GM23338 (cell line): ENCODE measurements at regions not wholly inside any gene's neighbourhood (a gene's known extent, or its start where the extent isn't known, plus 50 kb on each side); places are given as distances from the start of the nearest gene placed in this dataset.

Experiments used
- ATAC-seq: fragments of 200-7000 bp; cut with Tn5 transposase; 3 replicates; pipeline ENCODE4 v1.9.1; 2020
- DNase-seq: peaks from one replicate; pipeline ENCODE4 v3.0.0-alpha.2; 2015; ENCODE audit warnings: low spot score
- H2AFZ ChIP-seq: fragments of 200-600 bp; sonication (generic); 2 replicates; pipeline ENCODE4 v1.8.0; 2016; ENCODE audit warnings: antibody characterized with exemption, mild to moderate bottlenecking, moderate library complexity
- H3F3A ChIP-seq: fragments of 200-600 bp; sonication (generic); replicated peaks from 2 replicates; pipeline ENCODE4 v1.8.0; 2017; ENCODE audit warnings: antibody characterized with exemption, mixed run types, low read depth
- H3K27ac ChIP-seq: fragments of 200-600 bp; sonication (generic); 2 replicates; pipeline ENCODE4 v1.6.1; 2016; ENCODE audit warnings: low read depth
- H3K27me3 ChIP-seq: fragments of 200-600 bp; sonication (generic); 2 replicates; pipeline ENCODE4 v1.8.0; 2016; ENCODE audit warnings: mild to moderate bottlenecking, mixed run types, moderate library complexity; ENCODE audit not compliant: insufficient read depth
- H3K36me3 ChIP-seq: fragments of 200-600 bp; sonication (generic); 2 replicates; pipeline ENCODE4 v1.8.0; 2016; ENCODE audit warnings: mild to moderate bottlenecking; ENCODE audit not compliant: insufficient read depth
- H3K4me1 ChIP-seq: fragments of 200-600 bp; sonication (generic); 2 replicates; pipeline ENCODE4 v1.8.0; 2016; ENCODE audit warnings: mild to moderate bottlenecking, moderate library complexity; ENCODE audit not compliant: insufficient read depth
- H3K4me2 ChIP-seq: fragments of 200-600 bp; sonication (generic); 2 replicates; pipeline ENCODE4 v1.7.1; 2017; ENCODE audit warnings: mixed run types
- H3K4me3 ChIP-seq: fragments of 200-600 bp; sonication (generic); 2 replicates; pipeline ENCODE4 v1.6.1; 2016; ENCODE audit warnings: mixed run types
- H3K79me2 ChIP-seq: fragments of 200-600 bp; sonication (generic); replicated peaks from 2 replicates; pipeline ENCODE4 v1.8.0; 2017; ENCODE audit warnings: mild to moderate bottlenecking; ENCODE audit not compliant: insufficient read depth
- H3K9me2 ChIP-seq: fragments of 200-600 bp; sonication (generic); 2 replicates; pipeline ENCODE4 v1.8.0; 2017; ENCODE audit not compliant: insufficient read depth
- H4K20me1 ChIP-seq: fragments of 200-600 bp; sonication (generic); replicated peaks from 2 replicates; pipeline ENCODE4 v1.8.0; 2017; ENCODE audit warnings: mild to moderate bottlenecking; ENCODE audit not compliant: insufficient read depth
- H3K27ac Mint-ChIP-seq: 2 replicates; pipeline ENCODE4 v1.8.0; 2020; ENCODE audit warnings: inconsistent platforms, mild to moderate bottlenecking, moderate library complexity, mixed read lengths
- H3K27me3 Mint-ChIP-seq: 3 replicates; pipeline ENCODE4 v1.8.0; 2022; ENCODE audit warnings: low read depth, mild to moderate bottlenecking, moderate library complexity, mixed read lengths, inconsistent platforms; ENCODE audit not compliant: insufficient read depth, poor library complexity
- H3K36me3 Mint-ChIP-seq: 3 replicates; pipeline ENCODE4 v1.8.0; 2021; ENCODE audit warnings: low read depth, mild to moderate bottlenecking, inconsistent platforms, moderate library complexity, mixed read lengths
- H3K4me1 Mint-ChIP-seq: 3 replicates; pipeline ENCODE4 v1.8.0; 2020; ENCODE audit warnings: mild to moderate bottlenecking, inconsistent platforms, mixed read lengths
- H3K4me3 Mint-ChIP-seq: 3 replicates; pipeline ENCODE4 v1.8.0; 2021; ENCODE audit warnings: moderate library complexity, mild to moderate bottlenecking, inconsistent platforms, mixed read lengths
- H3K9me3 Mint-ChIP-seq: 3 replicates; pipeline ENCODE4 v1.8.0; 2020; ENCODE audit warnings: moderate library complexity, mild to moderate bottlenecking, inconsistent platforms, mixed read lengths
- CREB1 ChIP-seq: fragments of 250-450 bp; sonication (Bioruptor Pico); IDR thresholded peaks from 2 replicates; pipeline ENCODE4 v1.5.0; 2020; ENCODE audit warnings: low read depth, mild to moderate bottlenecking, moderate library complexity
- CTCF ChIP-seq, 2 experiments: fragments of 200-600 bp in 1 of 2; sonication (generic) in 1 of 2; conservative IDR thresholded peaks; 2 replicates each; pipeline versions ENCODE4 v1.5.1 to v1.6.1; 2016 to 2017; ENCODE audit warnings: antibody characterized with exemption in 2 of 2, low read depth in 2 of 2, mild to moderate bottlenecking in 2 of 2, moderate library complexity in 1 of 2
- ETS1 ChIP-seq: IDR thresholded peaks from 2 replicates; pipeline ENCODE4 v1.6.1; 2016; ENCODE audit warnings: antibody characterized with exemption
- EZH2 ChIP-seq: fragments of 200-600 bp; sonication (generic); IDR thresholded peaks from one replicate; pipeline ENCODE4 v1.8.0; 2017; ENCODE audit warnings: antibody characterized with exemption, mild to moderate bottlenecking, low read depth; ENCODE audit not compliant: unreplicated experiment
- EZH2phosphoT487 ChIP-seq: fragments of 200-600 bp; sonication (generic); IDR thresholded peaks from one replicate; pipeline ENCODE4 v1.8.1; 2018; ENCODE audit warnings: antibody characterized with exemption; ENCODE audit not compliant: unreplicated experiment
- JUNB ChIP-seq: IDR thresholded peaks from one replicate; pipeline ENCODE4 v1.6.1; 2016; ENCODE audit warnings: antibody characterized with exemption; ENCODE audit not compliant: unreplicated experiment
- NANOG ChIP-seq: IDR thresholded peaks from 2 replicates; pipeline ENCODE4 v1.6.1; 2016; ENCODE audit warnings: antibody characterized with exemption, borderline replicate concordance
- POLR2AphosphoS5 ChIP-seq: IDR thresholded peaks from 2 replicates; pipeline ENCODE4 v1.6.1; 2016; ENCODE audit warnings: antibody characterized with exemption, low read depth
- STAT1 ChIP-seq: IDR thresholded peaks from one replicate; pipeline ENCODE4 v1.6.1; 2016; ENCODE audit warnings: antibody characterized with exemption; ENCODE audit not compliant: unreplicated experiment
- ZNF114 ChIP-seq: fragments of 250-450 bp; sonication (Bioruptor Pico); IDR thresholded peaks from 2 replicates; pipeline ENCODE4 v1.5.0; 2020; ENCODE audit warnings: mild to moderate bottlenecking, moderate library complexity
- ZNF331 ChIP-seq: fragments of 250-450 bp; sonication (Bioruptor Pico); IDR thresholded peaks from 2 replicates; pipeline ENCODE4 v1.5.0; 2020; ENCODE audit warnings: low read depth, mild to moderate bottlenecking, moderate library complexity
- ZNF462 ChIP-seq: fragments of 250-450 bp; sonication (Bioruptor Pico); IDR thresholded peaks from 2 replicates; pipeline ENCODE4 v1.5.0; 2020; ENCODE audit warnings: mild to moderate bottlenecking, moderate library complexity
- TF ChIP-seq, protein P1 (sequence below): IDR thresholded peaks from one replicate; pipeline ENCODE4 v1.6.1; 2018; ENCODE audit warnings: antibody characterized with exemption; ENCODE audit not compliant: unreplicated experiment

GRCh38 chr4:177826973-177827372 lies 384.7 kb upstream of the AGA start (continued):
- TF ChIP-seq ZNF114 (CRISPR knock-in tag) (no peak), POLR2AphosphoS5 (no peak)

DNA sequence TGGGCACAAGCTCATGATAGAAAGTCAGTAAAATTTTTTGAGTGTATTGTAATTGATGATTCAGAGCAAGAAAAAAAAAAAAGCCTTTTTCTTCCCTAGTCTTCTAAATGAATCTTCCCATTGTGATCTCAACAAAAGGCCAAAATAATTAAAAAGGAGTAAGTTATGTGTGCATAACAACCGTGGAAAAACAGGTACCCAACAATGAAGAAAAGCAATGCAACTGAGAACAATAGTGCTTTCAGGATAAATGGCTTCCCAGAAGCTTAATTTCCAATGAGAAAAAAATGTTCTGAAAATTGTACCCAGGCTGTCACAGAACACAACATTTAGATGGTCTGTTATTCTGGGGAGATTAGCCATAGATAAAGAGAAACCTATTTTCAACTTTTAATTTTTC lies 399.0 kb upstream of the AGA start:
- no peak for ATAC-seq
- no peak overlapping the region for H3K27ac Mint-ChIP-seq

More for the DNA sequence above, 399.0 kb upstream of the AGA start:
- Histone ChIP-seq H2AFZ (no peak overlapping the region), H3K27ac (no peak overlapping the region), H3K27me3 (no peaks in the 10 kb centered on the region), H4K20me1 (no peaks in the 10 kb centered on the region), H3K4me1 (no peaks in the 10 kb centered on the region), H3K9me2 (no peaks in the 10 kb centered on the region), H3K4me3 (no peak overlapping the region), H3K36me3 (no peaks in the 10 kb centered on the region), H3F3A (no peaks in the 10 kb centered on the region), H3K4me2 (no peak overlapping the region), H3K79me2 (no peaks in the 10 kb centered on the region)
- Mint-ChIP-seq H3K9me3 (no peaks in the 10 kb centered on the region), H3K4me1 (peaks cover 7% of the 10 kb centered on the region; the same call in 2 of the 3 replicates), H3K27me3 (no peaks in the 10 kb centered on the region), H3K36me3 (no peaks in the 10 kb centered on the region; the same call in 2 of the 3 replicates), H3K4me3 (no peak overlapping the region)
- TF ChIP-seq ETS1 (no peak), NANOG (no peak), CTCF (conservative IDR thresholded peaks at IDR 0.05; ENCODE audit: low read depth in 2 of 2) (no peak), ZNF114 (CRISPR knock-in tag) (no peak), ZNF462 (no peak), STAT1 (no peak), POLR2AphosphoS5 (no peak), EZH2phosphoT487 (no peak), ZNF331 (CRISPR knock-in tag) (no peak), CREB1 (CRISPR knock-in tag) (no peak), JUNB (no peak), EZH2 (no peak)
- TF ChIP-seq, protein P1, sequence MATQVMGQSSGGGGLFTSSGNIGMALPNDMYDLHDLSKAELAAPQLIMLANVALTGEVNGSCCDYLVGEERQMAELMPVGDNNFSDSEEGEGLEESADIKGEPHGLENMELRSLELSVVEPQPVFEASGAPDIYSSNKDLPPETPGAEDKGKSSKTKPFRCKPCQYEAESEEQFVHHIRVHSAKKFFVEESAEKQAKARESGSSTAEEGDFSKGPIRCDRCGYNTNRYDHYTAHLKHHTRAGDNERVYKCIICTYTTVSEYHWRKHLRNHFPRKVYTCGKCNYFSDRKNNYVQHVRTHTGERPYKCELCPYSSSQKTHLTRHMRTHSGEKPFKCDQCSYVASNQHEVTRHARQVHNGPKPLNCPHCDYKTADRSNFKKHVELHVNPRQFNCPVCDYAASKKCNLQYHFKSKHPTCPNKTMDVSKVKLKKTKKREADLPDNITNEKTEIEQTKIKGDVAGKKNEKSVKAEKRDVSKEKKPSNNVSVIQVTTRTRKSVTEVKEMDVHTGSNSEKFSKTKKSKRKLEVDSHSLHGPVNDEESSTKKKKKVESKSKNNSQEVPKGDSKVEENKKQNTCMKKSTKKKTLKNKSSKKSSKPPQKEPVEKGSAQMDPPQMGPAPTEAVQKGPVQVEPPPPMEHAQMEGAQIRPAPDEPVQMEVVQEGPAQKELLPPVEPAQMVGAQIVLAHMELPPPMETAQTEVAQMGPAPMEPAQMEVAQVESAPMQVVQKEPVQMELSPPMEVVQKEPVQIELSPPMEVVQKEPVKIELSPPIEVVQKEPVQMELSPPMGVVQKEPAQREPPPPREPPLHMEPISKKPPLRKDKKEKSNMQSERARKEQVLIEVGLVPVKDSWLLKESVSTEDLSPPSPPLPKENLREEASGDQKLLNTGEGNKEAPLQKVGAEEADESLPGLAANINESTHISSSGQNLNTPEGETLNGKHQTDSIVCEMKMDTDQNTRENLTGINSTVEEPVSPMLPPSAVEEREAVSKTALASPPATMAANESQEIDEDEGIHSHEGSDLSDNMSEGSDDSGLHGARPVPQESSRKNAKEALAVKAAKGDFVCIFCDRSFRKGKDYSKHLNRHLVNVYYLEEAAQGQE, result no peak
- DNase-seq, result no peak
